ENCODE measurements at regions not wholly inside any gene's neighbourhood (a gene's known extent, or its start where the extent isn't known, plus 50 kb on each side); places are given as distances from the start of the nearest gene placed in this dataset.

DNA sequence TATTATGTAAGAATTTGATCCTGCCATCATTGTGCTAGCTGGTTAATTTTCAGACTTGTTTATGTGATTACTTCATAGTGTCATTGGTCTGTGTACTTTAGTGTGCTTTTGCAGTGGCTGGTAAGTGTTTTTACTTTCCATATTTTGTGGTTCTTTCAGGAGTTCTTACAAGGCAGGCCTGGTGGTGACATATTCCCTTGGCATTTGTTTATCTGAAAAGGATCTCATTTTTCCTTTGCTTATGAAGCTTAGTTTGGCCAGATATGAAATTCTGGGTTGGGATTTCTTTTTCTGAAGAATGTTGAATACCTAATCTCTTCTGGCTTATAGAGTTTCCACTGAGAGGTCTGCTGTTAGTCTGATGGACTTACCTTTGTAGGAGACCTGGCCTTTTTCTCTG lies 72.8 kb upstream of the MC4R start:
- DNase-seq, result no peak

DNA sequence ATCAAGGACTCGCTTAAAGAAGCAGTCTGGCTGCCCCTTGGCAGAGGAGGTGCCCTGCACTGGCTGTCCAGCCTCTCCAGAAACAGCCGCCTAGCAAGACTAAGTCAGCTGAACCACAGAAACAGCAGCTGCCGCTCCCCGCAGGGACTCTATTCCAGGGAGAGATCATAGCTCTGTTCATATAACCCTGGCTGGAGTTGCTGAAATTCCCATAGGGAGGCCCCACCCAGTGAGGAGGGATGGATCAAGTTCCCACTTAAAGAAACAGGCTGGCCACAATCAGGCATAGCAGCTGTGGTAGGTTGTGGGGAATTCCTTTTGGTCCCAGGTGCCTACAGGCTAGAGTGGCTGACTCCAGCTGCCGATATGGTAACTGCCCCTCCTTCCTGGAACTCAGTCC lies 74.2 kb upstream of the MC4R start:
- DNase-seq, result peak; percentile 91

DNA sequence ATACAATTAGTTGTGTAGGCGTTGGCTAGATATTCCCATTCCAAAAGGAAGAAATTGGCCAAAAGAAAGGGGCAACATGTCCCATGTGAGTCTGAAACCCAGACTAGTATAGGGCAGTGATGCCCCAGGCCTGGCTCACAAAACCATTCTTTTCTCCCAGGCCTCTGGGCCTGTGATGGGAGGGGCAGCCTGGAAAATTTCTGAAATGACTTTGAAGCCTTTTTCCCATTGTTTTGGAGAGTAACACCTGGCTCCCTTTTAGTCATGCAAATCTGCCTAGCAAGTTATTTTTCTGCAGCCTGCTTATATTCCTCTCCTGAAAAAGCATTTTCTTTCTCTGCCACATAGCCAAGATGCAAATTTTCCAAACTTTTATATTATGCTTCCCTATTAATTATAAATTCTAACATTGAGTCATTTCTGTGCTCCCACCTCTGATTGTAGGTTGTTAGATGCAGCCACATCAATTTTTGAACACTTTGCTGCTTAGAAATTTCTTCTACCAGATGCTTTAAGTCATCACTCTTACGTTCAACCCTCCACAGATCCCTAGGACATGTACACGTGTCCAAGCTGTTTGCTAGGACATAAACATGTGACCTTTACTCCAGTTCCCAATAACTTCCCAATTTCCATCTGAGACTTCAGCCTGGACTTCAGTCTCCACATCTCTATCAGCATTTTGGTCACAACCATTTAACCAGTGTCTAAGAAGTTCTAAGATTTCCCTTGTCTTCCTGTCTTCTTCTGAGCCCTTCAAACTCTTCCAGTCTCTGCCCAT lies 76.1 kb upstream of the MC4R start:
- DNase-seq, result no peak

DNA sequence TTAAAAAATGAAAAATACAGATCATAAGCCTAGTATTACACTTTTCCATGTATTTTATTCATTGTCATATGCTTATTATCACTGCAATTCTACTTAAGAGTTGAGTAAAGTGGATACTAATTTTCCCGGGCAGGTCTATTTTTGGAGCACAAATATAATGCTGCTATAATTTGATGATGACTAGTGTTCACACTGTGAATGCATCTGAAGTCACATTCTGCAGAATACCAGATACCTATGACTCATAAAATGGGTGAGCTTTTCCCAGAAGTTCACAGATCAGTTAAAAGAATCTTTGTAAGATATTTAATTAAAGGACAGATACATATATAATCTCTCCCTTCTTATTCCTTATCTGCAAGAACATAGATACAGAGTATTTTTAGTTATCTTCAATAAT lies 79.8 kb upstream of the MC4R start:
- DNase-seq, result no peak

DNA sequence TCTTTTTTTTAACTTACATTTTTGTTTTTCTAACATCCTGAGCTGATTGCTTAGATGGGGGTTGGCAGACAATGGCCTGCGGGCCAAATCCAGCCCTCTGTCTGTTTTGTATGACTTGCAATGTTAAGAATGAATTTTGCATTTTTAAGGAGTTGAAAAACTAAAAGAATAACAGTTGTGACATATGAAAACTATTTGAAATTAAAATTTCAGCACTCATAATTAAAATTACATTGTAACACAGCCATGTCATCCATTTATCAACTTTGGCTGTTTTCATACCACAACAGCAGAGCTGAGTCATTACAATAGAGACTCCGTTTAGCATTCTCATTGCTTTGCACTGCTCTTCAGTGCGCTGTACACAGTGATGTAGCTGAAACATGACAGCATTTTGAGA lies 94.1 kb upstream of the MC4R start:
- no peak for DNase-seq

DNA sequence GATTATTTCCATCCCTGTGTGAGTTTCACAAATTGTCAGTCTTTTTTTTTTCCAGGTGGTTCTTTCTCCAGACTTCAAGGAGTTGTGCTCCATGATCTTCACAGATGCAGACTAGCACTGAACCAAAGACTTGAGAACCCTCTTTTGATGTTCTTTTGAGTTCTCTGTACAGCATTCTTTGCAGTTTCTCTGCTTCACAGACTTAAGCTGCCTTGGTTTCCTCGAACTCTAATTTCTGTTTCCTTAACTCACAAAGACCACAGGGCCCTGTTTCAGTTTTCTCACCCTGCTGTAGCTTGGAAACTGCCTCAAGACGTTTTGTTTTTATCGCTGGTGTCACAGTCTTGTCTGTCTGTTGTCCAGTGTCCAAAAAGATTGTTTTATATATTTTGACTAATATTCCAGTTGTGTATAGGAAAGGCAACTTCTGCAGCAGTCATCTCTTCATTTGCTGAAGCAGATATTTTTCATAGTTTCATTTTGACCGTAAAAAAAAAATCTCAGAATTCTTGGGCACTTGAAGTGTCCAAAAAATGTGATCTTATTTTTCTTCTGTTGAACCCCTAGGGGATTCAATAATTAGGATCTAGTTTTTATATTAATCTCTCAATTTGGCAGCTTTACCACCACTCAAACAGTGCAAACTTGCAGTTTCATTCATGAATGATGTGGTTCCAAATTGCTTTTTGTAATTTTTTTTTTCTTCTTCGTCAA lies 97.0 kb upstream of the MC4R start:
- DNase-seq, result no peak

DNA sequence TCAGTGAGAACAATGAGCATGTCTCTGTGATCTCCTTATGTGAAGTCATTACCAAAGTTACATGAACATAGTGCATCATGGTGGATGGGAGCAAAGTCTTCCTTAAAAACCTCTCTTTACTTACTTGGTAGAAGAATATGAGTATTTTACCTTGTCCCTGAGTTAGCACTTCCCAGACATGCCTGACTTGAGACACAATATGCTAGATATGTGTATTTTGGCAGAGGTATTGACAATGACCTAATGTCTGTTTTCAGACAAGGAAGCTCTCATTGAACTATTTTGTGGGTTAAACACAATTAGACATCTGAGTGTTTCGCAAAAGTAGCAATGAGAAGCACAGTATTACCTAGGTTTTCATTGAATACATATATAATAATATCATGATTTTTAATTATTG lies 99.1 kb upstream of the MC4R start:
- no peak for DNase-seq

DNA sequence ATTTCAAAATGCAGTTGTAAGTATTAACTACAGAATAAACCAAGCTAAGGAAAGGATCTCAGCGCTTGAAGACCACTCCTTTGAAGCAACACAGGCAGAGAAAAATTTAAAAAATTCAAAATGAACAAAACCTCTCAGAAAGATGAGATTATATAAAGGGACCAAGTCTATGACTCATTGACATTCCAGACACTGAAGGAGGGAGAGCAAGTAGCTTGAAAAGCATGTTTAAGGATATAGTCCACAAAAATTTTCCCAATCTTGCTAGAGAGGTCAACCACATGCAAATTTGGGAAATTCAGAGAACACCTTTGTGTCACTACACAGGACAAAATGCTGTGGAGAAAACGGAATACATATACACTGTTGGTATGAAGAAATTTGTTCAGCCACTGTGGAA lies 112.6 kb upstream of the MC4R start:
- no peak for DNase-seq

DNA sequence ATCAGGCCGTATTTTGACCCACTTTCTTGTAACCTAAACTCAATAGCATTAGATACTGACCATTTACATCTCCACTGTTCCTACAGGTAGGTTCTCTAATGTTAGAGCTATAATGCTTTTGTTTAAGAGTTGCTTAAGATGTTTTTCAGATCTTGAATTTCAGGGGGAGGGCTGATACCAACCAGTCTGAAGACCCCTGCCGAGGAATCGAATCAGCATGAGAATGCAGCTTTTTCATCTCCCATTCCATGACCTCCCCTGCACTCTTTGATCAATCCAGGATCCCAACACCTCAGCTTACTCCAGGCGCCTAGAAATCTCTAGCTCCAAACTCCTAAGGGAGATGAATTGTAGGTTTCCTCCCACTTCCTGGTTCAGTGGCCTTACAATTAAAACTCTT lies 120.5 kb upstream of the MC4R start:
- DNase-seq, result no peak

DNA sequence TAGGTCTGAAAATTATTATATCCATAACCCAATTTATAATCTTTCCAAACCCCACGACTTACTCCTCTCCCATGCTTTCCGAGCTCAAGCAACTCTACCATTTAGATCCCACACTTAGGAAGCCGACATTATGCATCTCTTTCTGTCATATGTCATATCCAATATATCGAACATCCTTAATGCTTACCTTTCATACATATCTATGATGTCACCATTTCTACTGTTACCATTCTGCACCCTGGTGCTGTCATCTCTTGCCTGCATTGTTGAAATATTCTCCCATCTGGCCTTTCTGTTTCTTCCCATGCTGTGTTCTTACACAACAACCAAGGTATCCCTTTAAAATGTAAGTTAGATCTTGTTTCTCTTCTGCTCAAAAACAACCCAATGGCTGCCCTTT lies 127.1 kb upstream of the MC4R start:
- DNase-seq, result no peak

DNA sequence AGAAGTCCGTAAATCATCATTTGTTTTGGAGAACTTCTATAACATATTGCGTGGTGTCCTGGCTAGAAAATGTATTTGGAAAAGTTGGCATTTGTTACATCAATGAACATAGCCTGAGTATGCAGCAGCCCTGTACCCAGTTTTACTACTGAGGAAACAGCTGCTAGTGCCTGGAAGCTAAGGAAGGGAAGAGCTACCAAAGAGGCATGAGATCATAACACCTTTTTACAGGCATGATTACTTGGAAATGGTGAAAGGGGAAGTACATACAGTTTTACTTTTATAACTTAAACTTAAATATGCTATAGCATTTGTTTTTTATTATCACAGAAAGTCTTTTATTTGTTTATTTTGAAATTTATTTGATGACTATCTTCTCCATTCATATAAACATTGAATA lies 128.4 kb upstream of the MC4R start:
- no peak for DNase-seq

DNA sequence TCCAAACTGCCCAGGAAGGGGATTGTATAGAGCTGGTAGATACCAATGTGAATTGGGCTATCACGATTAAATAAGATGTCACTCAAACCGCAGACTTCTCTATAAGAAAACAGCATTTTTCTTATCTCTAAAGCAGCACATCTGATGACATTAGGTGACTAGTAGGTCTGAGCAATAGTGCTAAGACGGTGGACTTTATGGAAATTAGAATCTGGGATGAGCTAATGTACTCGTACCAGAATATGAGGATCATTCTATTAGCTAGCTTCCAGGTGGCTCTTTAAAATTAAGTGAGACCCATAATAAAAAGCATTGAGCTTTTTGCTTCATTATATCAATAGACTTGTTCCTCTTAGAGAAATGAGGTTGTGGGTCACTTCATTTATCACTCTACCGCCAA lies 130.0 kb upstream of the MC4R start:
- no peak for DNase-seq

DNA sequence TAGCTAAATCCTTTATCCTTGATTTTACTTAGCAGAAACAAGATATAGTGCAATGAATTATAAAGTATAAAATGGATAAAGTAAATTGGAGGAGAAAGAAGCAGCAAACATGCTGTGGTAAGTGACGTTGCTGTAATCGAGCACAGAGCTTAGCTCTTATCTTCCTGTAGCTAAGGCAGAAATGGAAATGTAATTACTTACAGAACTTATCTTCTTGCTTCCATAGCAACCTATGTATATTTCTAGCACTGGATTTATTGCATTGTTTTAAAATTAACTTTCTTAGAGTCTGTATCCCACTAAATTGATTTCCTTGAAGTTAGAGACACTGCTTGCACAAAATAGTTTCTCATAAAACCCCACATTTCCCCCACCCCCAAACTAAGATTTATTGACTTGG lies 130.6 kb upstream of the MC4R start:
- no peak for DNase-seq

DNA sequence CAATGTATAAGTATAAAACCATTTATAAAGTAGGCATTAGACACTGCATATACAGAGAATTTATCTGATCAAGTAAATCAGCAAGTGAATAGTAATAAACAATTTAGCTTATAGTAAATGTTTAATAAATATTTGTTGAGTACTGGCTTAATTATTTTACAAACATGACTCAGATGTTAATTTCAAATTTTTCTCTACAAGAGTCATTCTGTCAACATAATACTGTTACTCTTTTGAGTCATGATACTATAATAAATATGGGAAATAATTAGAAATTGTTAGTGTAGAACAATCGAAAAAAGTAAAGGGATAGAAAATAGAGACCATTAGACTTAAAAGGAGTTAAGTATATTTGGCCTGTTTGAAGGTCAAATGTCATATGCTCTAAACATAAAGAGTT lies 133.6 kb upstream of the MC4R start:
- no peak for DNase-seq

DNA sequence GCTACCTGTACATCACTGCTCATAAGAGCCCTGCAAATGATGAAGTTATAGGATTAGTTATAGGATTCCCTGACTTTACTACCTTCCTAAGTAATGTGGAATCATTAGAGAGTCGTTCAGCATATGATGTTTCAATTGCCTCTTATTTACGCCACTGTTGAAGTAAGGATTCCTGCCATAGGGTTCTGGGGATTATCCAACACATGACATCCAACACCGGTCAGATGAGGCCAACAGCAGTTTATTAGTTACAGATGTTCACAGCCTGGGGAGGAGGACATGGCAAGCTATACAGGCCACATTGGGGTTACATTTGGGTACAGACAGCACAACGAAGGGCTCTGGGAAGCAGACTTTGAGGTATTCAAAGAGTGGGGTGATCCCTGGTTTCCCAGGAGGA lies 134.1 kb upstream of the MC4R start:
- DNase-seq, result no peak

DNA sequence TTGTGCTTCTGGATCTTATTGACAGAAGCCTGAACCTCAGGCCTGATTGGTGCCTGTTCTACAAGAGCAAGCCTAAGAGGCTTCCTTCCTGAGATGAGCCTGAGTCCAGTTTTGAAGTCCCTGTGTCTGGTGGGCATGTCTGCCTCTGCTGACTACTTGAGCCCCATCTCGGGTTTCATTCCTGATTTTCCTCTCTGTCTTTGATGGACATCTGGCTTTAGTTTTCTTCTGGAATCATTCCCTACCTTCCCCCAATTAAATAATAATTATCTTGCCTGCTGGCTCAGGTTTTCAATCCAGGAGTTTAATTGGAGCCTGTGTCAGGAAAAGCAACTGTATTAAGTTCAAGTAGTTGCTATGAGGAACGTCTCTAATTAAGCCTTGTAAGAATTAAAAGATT lies 135.5 kb upstream of the MC4R start:
- DNase-seq, result peak; percentile 20

DNA sequence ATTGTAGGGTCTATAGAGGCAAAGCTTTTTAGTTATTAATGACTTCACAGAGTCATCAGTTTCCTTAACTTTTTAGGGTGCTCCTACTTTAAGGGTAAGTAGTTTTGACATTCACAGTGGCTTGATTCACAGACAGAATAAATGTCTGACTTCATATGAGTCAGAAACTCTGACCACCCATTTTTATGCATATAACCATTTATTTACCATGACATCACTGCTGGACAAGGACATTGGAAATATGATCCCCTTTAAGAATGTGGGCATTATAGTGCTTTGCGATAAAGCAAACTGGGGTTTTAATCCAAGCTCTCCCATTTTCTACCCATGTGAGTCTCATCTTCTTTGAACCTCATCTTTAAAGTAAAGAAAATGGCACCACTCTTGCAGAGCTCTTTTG lies 162.0 kb upstream of the MC4R start:
- no peak for DNase-seq

DNA sequence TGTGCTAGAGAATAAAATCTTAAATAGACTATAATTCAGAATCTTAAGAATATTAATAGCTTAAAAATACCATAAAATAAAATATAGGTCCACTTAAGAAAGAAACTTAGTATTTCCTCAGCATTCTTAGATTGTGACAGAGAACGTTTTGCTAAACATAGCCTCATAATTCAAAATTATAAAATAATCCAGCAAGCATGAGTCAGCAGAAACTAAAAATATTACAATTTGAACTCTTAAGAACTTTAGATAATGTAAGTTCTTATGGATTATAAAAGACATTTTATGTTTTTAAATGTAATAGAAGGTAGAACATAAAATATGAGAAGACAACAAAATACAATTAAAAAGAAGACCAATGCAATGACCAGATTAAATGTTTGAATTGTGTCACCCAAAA lies 164.5 kb upstream of the MC4R start:
- no peak for DNase-seq

DNA sequence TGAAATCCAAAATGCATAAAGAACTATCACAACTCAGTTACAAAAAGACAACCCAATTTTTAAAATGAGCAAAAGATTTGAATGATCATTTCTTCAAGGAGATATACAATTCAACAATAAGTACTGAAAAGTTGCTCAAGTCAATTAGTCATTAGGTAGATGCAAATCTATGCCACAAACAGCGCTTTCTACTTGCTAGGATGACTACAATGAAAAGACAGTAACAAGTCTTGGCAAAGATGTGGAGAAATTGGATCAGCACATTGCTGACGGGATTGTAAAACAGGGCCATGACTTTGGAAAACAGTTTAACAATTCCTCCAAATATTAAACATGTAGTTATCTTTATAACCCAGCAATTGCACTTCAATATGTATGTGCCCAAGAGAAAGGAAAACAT lies 166.3 kb upstream of the MC4R start:
- no peak for DNase-seq

DNA sequence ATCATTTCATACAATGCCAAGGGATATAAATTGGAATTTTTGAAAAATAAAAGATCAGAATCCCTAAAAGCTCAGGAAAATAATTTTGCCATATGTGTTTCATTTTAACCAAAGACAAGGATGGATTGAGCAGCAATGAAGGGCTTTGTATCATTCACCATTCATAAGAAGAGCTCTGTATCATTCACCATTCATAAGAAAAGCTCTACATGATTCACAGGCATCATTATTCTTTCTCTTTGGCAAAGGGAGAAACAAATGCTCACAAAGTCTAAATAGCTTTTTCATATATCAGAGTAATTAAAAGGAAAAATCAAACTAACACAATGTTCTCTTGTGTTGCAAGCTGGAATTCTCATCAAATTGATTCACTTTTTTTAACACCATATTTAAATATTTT lies 169.1 kb upstream of the MC4R start:
- DNase-seq, result no peak

DNA sequence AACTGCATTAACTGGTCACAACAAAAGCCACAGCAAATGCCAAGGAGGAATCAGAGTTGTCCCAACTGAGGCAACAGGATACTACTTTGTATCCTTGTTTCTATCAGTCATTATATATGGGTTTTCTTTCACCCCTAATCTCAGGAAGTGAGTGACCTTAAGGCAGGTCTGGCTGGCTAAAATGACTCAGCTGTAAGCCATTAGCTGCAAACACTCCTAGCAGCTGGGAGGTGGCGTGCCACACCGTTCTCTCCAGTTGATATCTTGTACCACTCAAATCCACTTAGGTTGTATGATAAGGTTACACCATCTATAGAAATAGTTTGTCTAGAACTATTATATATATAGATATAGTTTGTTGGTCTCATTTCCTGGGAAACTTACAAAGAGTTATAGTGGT lies 171.1 kb upstream of the MC4R start:
- no peak for DNase-seq

DNA sequence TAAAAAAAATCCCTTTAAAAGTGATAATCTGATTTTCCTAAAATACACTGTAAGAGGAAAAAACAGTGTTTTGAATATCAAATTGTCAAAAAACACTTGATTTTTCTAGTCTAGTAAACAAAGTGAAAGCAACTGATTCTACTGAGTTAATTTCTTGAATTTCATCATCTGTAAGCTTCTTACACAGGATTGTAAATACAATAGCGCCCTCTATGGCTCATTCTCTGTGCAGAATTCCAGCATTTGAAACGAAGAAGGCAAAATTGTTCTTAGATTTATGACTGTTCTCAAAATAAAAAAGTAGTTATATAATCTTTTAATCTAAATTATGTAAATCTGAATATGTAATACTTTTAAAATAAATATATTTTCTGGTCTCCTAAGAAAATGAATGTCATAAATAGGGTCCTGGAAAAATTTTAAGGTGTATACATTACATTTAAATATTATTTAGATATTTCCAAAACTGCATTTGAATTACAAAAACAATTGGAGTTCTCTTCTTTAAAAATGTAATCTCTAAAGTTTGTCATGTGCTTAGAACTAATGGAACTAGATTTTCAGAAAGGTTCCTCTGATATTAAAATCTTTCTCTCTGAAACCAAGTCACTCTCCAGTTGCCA lies 176.9 kb upstream of the MC4R start:
- DNase-seq, result peak; percentile 68

DNA sequence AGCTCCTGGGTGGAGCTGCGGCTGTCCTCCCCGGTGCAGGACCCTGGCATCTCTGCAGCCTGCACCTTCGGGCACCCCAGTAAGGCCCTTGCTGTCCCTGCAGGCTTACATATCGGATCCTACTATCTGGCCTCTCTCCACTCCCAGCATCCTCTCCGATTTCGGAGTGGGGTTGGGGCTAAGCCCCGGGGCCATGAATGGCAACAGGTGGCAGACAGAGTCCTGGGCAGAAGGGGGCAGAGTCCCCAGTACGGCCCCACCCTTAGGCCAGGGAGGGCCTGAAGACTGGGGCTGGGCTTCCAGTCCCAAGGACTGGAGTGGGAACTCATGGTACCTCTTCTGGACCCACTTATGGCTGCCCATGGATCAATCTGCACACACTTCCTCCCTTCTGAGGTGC lies 180.4 kb upstream of the MC4R start:
- no peak for DNase-seq

DNA sequence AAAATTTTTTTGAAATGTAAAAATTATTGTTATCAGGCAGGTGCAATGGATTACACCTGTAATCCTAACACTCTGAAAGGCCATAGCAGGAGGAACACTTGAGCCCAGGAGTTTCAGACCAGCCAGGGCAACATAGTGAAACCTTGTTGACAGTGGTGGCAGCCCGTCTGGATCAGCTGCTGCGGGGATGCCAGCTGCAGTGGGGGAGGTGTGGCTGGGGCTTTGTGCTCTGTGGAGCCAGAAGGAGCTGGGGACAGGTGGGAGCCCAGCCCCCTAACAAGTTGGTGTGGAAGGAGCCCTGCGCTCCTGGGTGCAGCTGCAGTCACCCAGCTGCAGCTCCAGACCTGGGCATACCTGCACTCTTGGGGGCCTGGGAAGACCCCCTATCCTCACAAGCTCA lies 182.4 kb upstream of the MC4R start:
- DNase-seq, result no peak

DNA sequence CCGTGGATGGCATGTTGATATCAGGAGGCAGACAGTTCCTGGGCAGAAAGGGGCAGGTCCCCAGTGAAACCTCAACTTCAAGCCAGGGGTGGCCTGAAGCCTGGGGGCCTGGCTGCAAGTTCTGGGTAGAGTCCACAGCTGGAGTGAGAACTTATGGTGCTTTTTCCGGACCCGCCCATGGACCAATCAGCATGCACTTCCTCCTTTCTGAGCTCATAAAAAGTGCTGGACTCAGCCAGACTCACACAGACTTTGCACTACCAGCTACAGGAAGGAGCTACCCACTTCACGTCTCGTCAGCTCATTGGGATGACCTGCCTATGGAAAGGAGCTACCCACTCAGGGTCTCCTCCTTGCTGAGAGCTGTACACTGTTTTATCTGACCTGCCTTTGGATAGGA lies 183.1 kb upstream of the MC4R start:
- no peak for DNase-seq
